DMS79 treated with DMSO at 0.1 percent for 48 hours (cell line): ENCODE measurements at regions not wholly inside any gene's neighbourhood (a gene's known extent, or its start where the extent isn't known, plus 50 kb on each side); places are given as distances from the start of the nearest gene placed in this dataset.
A peak's percentile ranks its signal among the peaks of the same experiment; 100 is the strongest.

Source experiments
- DNase-seq: peaks from one replicate; lab custom pipeline; 2025; lab: John Stamatoyannopoulos, UW

DNA sequence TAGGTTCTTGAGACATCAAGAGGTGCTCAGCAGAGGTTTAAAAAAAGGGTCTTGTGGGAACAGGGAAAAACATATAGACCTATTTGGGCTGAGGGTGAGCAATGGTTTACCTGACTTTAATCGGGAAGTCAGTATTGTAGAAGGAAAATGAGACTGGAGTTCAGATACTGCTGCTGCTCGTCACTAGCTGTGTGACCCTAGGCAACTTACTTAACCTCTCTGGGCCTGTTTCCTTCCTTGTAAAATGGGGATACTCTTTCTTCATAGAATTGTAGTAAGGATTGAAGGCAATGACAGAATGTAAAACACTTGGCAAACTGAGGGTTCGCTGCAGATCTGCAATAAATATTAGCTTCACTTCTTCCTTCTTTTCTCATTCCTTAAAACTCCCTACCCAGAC, 327.5 kb upstream of the PROK2 start:
- no peak for DNase-seq

DNA sequence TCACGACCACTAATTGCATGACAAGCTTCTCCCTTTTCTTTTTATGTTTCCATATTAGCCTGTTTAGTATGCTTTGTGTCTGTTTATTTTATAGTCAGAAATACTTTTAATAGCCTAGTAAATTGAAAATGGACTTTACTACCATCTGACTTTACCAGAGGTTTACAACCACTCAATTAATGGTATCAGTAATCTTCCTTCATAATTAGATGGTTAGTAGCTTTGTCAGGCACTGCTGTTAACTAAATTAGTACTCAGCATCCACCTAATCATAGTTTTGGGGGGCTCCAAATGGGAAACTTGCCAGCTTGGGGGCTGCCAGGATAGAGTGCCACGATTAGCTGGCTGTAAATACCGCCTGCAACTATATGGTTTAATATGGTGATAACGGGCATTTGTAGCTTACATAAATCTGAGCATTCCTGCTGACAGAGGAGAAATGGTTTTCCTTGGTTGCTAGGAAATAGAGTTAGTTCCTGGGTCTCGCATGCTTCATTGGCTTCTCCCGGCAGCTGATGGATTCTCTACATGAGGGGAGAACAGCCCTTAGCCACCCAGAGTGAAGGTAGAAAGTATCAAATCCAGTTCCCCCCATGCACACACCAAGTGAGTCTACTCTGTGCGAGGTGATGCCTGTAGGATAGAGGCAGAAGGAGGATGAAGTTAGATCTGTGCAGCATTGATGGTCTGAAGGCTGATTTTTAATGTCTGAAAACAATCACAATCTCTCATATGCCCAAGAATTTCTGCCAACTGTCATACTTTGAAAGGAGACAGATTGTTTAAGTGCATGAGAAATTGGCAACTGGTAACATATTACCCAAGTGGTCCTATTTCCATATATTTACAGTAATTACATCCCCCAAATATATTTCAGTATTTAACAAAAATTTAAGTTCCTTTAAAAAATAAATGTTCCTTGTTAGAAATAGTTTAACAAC, 326.6 kb upstream of the PROK2 start:
- DNase-seq = no peak

DNA sequence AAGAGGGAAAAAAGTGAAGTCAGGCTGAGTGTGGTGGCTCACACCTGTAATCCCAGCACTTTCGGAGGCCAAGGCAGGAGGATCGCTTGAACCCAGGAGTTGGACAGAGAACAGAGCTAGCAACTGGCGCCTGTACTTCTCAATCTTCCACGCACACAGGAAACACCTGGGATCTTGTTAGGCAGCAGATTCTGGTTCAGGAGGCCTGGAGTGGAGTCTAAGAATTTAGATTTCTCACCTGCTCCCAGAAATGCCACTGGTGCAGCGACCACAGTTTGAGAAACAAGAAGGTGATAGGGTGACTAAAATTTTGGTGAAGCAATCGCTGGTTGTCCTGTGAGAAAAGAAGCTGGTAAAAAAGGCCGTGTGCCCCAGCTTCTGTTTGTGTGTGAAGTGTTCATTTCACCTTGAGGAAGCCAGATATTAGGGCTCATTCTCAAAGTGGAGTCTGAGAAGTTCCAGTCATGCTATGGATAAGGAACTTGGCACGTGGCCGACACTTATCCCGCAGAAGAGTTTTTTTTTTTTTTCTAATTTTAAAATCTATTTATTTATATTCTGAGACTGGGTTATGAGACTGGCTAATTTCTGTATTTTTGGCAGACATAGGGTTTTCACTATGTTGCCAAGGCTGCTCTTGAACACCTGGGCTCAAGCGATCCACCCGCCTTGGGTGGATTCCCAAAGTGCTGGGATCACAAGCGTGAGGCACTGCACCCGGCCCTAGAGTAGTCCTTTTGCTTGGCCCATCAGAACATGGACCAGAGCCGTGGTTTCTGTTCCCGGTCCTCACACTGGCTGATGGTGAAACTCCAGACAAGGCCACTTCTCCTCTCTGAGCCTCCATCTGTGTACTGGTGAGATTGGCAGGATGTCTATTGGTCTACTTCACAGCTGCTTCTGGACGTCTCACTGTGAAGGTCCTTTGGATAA, 324.6 kb upstream of the PROK2 start:
- no peak for DNase-seq

DNA sequence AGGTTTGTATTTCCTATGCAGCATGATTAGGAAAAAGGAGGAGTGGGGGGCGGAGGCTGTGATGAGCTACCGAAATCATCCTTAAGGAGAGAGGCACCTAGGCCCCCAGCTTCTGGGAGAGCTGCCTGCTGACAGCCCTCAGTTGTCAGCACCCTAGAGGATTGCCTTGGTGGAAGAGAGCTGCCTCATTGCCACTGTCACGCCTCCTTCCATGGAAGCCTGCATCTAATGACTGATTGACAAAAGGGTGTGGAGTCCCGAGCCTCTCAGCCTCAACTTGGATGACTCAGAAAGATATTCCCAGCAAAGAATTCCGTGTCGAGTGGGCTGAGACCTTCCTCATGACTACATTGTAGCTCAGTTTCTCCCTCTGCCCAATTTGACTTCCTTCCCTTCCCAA, 320.4 kb upstream of the PROK2 start:
- no peak for DNase-seq

DNA sequence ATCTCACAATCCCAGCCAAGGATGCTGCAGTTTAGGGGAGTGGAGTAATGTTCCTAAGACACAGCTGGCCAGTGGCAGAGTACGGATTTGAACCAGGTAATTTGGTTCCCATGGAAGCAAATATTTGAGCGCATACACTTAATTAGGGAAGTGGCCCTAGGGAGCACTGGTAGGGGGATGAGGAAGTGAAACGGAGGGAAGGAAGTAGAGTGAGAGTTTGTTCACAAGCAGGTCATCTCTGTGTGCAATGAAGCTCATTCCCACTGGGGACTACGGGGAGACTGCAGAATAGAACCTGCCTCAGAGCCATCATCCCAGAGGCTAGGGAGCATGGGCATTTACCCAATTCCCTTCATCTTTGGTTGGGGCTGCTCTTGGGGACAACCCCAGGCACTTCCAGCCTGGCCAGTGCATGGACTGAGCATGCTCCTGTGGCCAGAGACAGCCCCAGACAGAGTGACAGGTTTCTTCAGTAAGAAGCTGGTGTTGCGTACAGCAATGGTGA, 317.2 kb upstream of the PROK2 start:
- no peak for DNase-seq

DNA sequence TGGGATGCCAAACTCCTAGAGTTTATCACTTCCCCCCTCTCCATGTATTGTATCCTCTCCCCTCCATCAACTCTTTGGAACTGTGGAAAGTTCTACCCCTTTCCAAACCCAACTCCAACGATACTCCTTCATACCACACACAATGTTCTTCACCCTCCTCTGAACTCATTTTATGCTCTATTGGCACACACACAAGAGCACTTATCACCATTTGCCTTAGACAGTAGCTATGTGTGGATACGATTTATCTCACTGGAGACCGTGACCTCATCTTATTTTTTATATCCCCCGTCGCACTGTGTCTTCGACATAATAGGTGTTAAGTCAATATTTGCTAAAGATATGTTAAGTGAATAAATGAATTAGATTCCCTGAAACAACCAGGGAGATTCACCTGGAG, 316.5 kb upstream of the PROK2 start:
- DNase-seq = peak; percentile 3

DNA sequence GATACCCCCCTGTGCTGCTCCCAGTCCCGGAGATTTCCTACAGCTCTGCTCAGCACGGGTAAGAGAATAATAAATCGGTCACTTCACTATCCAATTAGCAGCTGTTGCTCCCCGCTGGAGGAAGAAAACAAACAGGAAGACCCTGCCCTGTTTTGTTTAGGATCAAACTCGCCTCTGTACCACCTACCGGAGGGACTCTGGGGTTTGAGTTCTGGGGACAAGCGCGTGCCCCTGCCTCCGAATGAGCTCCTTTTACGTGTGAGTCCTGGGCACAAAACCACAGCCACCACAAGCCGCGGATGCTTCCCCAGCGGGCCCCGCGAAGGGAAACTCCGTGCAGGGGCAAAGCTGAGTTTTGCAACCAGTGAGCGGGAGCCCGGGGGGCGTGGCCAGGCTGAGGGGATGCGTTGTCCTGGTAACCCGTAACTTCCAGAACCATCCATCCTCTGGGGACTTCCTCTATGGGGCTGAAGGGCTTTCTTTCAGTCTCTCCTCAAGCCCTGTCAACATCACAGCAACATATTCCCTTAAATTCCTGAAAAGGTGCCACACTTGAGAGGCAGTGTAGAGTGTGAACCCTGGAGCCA, 315.7 kb upstream of the PROK2 start:
- DNase-seq = peak; percentile 30

DNA sequence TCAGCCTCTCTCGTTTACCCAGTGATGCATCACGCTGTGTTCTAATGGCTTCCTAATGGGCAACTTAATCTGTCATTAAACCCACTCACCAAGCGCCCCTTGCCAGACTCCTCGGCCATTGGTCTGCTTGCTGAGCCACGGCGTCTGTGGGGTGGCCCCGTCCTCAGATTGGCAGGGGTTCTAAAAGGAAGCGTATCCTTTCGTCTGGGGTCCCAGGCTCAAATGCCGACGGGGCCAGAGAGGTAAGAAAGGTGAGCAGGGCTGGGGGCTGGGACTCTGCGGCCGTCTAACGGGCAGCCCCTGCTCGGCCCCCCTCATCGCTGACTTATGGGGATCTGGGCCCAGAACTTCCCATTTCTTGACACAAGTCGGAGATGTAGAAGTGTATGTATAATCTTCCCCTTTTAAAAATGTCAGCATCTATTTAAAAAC, 315.1 kb upstream of the PROK2 start:
- no peak for DNase-seq

DNA sequence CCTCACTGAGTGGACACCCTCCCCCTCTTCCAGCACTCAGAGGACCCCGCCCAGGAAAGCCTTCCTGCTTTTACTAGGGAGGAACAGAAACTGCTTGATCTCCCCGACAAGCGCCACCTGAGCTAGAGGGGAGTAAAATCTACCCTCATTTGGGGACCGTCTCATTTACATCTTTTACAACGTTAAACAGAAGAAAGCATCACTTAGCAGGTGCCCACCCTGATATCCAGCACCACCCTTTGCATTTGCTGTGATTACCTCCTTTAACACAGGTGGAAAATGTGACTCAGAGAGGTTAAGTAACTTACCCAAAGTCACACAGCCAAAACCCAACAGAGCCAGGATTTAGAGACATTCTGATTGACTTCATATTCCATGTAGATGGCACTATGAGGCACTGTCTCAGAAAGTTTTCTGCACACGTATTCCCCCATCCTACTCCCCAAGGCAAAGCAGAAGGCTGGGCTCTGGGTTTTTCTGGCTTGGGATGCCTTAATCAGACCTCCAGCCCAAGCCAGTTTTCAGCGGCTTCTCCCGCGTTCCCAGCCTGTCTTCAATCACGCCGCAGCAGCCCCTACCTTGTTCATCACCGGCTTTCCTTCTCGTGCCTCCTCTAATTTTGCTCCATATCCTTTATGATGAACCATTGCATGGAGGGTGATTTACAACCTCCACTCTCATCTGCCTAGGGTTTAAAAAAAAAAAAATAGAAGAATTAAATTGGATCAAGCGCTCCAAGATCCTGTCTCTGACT, 314.6 kb upstream of the PROK2 start:
- DNase-seq = peak; percentile 45

DNA sequence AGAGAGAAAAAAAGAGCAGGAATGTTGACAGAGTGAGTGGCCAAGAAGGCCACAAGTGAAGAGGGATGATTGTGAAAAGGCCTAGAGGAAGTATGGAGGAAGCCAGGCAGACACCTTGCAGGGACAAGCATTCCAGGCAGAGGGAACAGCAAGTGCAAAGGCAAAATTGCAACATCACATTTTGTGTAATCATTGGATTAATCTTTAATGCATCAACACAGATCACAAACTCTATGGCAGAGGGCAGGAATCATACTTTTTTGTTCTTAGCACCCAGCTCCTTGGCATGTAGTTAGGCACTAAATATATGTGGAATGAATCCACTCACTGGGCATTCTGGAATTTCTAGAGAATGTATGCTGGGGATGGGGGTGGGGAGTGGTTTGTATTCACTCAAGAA, 312.1 kb upstream of the PROK2 start:
- DNase-seq = no peak

DNA sequence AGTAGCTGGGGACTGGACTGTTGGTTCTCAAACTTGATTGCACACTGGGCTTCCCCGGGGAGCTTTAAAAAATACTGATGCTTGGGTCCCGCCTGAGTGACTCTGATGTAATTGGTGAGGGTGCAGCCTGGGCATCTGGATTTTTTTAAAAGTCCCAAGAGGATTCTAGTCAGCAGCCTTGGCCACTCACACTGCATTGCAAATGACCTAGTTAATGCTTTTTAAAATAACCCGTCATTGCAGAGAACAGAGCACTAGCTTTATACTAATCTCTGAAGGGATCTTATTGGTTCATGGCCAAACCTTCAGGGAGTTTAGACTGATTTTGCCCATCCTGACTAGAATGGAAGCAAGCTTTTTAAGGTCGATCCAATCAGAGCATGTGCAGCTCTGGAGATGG, 310.6 kb upstream of the PROK2 start:
- no peak for DNase-seq

DNA sequence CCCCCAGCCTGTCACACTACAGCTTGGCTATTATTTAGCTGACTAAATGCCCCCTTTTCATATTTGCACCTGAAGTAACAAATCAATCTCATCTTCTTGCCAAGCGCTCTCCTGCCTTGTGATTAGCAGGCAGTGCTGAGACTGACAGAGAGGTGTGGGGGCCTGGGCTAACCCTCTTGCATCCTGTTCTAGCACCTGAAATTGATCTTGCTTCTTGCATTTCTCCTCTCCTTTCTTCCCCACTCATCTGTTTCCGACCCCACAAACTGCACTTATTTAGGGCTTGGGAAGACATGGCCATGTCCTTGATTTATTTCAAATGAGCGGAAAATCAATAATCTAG, 309.0 kb upstream of the PROK2 start:
- no peak for DNase-seq

DNA sequence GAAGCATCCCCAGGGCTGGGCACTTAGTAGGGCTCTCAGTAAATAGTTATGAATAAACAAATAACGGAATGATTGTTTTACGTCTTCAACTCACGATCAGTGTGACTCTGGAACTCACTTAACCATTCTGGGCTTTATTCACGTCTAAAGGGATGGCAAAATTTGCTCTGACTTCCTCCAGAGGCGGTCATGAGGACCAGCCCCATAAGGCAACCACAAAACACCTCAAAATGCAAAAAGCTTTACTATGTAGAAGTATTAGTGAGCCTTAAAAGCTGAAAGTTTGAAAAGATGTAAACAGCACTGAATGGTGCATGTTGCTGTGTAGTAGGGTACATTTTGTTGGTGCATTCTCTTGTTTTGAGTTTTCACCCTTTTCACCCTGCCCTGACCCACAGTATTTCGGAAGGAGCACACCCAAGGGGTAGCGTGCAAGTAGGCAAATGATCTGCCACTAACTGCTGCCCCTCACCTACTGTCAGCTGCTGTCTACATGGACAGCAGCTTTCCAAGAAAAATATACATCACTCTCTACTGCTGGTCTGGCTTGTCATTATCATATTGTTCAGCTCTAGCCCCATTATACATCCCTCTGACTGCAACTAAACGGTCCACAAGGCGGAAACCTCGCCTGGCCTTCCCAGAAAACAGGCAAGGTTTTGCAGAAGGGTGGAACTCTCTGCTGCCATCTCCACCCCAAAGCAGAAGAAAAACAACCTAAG, 308.5 kb upstream of the PROK2 start:
- no peak for DNase-seq

DNA sequence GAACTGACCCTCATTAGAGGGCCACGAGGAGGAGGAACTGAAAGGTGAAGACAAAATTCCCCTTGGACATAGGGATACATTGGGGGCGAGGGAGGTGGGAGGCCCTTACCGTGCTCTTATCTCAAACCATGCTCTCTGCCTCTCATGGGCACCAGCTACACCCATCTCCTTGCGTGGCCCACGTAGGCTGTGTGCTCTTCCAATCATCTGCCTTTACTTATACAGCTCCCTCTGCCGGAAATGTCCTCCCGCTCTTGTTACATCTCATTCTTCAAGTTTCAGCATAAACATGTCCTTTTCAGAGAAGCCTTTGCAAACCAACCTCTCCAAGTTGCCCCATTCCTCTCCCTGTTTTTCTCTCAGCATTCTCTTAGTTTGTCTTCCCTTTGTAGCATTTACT, 307.8 kb upstream of the PROK2 start:
- no peak for DNase-seq

DNA sequence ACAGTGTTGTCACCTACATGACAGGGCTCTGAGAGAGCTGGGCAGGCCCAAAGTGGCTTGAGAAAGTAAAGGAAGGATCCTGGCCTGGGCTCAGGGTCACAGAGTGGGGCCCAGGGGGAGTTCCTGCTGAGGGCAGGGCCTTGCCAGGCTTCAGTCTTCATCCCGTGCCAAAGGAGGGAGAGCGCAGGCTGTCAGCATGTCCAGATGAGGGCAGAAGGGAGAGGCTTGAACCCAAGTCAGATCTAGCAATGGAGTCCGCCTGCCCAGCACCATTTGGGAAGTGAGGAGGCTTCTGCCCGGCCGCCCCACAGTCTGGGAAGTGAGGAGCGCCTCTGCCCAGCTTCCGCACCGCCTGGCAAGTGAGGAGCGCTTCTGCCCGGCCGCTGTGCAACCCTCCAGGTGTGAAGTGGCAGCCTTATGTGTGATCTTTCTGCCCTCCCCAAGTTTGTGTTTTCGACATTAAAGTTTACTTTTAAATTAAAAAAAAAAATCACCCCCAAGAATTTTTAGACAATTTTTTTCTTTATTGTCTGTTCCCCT, 303.6 kb upstream of the PROK2 start:
- no peak for DNase-seq

DNA sequence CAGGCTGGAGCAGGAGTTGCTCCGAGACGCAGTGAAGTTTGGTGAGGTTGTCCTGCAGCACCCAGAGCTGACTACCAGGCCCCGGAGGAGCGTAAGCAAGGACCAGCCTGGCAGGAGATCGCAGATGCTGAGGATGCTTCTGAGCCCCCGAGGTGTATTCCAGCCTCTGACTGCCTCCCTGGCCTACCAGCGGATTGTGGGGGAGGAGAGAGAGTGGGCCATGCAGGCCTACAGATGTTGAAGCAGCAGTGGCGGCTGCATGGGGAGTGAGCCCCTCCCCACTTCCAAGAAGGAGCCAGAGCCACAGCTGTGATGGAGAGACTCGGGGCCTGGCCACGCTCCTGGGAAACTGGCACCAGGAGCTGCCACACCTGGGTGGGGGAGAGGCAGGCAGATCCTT, 302.5 kb upstream of the PROK2 start:
- DNase-seq = no peak

DNA sequence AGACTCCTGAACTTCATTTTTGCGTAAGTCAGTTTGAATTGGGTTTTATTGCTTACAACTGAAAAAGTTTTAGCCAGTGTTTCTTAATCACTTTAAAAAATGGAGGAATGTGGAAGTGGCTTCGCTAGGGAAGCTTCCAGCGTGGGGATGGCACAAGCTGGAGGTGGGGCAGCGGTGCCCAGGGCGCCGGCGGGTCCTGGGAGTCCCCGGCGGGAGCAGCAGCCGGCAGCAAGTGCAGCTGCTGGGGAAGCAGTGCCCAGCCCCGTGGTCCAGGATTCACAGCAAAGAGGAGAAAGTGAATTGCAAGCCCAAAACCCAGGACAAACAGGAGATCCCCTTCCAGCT, 301.8 kb upstream of the PROK2 start:
- DNase-seq = no peak

DNA sequence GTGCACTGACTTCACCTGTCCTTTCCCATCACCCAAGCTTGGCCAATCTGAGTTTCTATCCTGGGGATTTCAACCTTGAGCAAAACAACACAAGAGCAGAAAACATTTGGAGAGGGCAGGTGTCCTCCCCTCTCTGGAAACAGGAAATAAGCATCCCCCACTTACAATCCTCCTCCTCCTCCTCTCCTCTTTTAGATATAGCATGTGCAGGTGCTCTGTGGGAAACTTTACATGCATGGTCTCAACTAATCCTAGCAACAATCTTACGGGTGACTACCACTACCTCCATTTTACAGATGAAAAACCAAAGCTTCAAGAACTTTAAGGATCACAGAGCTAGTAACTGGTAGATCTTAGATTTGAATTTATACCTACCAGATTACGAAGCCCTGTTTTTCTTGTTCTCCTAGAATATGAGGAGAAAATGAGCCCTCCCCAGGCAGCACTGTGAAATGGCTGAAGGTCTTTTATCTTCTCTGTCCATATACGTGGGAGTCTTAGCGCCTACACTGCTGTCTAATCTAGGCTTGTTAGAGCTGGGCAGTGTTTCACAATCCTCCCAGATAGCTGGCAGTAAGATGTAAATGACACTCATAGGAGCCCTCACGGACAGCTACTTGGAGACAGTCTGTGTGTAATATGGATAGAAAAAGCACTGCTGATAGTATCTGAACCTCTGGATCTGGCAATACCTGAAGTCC, 301.2 kb upstream of the PROK2 start:
- DNase-seq = no peak

DNA sequence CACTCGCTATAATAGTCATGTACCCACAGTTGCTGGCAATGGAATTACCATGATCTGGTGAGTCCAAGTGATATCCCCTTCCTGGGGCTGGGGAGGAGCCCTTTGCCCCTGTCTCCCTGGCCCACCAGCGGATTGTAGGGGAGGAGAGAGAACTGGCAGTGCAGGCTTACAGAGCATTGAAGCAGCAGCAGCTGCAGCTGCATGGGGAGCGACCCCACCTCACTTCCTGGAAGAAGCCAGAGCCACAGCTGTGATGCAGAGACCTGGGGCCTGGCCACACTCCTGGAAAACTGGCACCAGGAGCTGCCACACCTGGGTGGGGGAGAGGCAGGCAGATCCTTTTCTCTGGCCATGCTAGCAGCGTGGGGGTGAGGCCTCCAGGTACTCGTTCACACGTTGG, 300.1 kb upstream of the PROK2 start:
- DNase-seq = no peak

DNA sequence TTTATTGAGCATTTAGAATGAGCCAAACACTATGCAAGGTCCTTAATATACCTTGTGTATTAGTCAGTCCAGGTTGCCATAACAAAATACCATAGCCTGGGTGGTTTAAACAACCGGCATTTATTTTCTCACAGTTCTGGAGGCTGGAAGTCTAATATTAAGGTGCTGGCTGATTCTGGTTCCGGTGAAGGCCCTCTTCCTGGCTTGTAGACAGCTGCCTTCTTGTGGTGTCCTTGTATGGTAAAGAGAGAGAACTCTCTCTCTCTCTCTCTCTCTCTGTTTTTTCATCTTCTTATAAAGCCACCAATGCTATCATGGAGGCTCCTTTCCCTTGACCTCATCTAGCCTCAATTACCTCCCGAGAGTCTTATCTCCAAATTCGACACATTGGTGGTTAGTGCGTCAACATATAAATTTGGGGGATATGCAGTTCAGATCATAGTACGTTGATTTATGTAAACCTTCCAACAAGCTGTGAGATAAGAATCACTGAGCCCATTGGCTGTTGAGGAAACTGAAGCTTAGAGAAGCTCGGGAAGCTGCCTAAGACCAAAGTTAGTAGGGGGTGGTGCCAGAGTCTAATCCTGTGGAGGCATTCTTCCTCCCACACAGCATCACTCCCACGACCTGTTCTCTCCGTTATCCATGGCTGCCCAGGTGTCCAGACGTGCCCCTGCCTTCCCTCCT, 298.0 kb upstream of the PROK2 start:
- DNase-seq = no peak
